CD14-positive monocyte (primary cell): ENCODE measurements at regions not wholly inside any gene's neighbourhood (a gene's known extent, or its start where the extent isn't known, plus 50 kb on each side); places are given as distances from the start of the nearest gene placed in this dataset.
"Not testable (repeated sequence)": the region's sequence is repeated elsewhere in the genome, so short reads cannot be mapped to it uniquely, and the experiment has no call there.

Experiments
- DNase-seq, 3 donors: peaks; one replicate each; pipeline ENCODE4 v3.0.0-alpha.2; 2011 to 2022
- H2AFZ ChIP-seq: 2 replicates; pipeline ENCODE4 v1.6.0; 2012; ENCODE audit warnings: mild to moderate bottlenecking, low read depth, low read length, inconsistent platforms; ENCODE audit not compliant: insufficient read depth, poor library complexity, severe bottlenecking
- H3K27ac ChIP-seq, 2 donors: 1 replicate in 1 of 2; 2 replicates in 1 of 2; pipeline ENCODE4 v1.5.1; 2012 to 2013; ENCODE audit warnings: low read length in 2 of 2, control low read depth in 1 of 2, inconsistent platforms in 1 of 2, low read depth in 1 of 2, mild to moderate bottlenecking in 1 of 2
- H3K27me3 ChIP-seq, 2 donors: one replicate each; pipeline versions ENCODE4 v1.6.0 to v1.6.1; 2011 to 2013; ENCODE audit warnings: low read length in 2 of 2; ENCODE audit not compliant: control insufficient read depth in 2 of 2, insufficient read depth in 2 of 2
- H3K36me3 ChIP-seq, 2 donors: replicated peaks in 1 of 2; 1 replicate in 1 of 2; 2 replicates in 1 of 2; pipeline versions ENCODE4 v1.5.1 to v1.6.1; 2012 to 2013; ENCODE audit warnings: low read length in 2 of 2, control low read depth in 1 of 2, inconsistent platforms in 1 of 2, mild to moderate bottlenecking in 1 of 2; ENCODE audit not compliant: insufficient read depth in 2 of 2, control insufficient read depth in 1 of 2
- H3K4me1 ChIP-seq, 2 donors: 1 replicate in 1 of 2; 2 replicates in 1 of 2; pipeline versions ENCODE4 v1.5.1 to v1.6.1; 2012 to 2013; ENCODE audit warnings: low read length in 2 of 2, control low read depth in 1 of 2, inconsistent platforms in 1 of 2, mild to moderate bottlenecking in 1 of 2, moderate library complexity in 1 of 2; ENCODE audit not compliant: insufficient read depth in 2 of 2, control insufficient read depth in 1 of 2
- H3K4me2 ChIP-seq: replicated peaks from 2 replicates; pipeline ENCODE3; 2012; ENCODE audit warnings: low read length, moderate library complexity, mild to moderate bottlenecking; ENCODE audit not compliant: poor library complexity, severe bottlenecking; ENCODE audit errors: extremely low read depth
- H3K4me3 ChIP-seq, 3 experiments: fragments of 200-600 bp in 1 of 3; sonication (generic) in 1 of 3; replicated peaks in 1 of 3; 1 replicate in 2 of 3; 2 replicates in 1 of 3; pipeline ENCODE4 v1.5.1; 2011 to 2013; ENCODE audit warnings: low read length in 3 of 3, mild to moderate bottlenecking in 3 of 3, control low read depth in 2 of 3, low read depth in 2 of 3, inconsistent platforms in 1 of 3, moderate library complexity in 1 of 3
- H3K79me2 ChIP-seq: 2 replicates; pipeline ENCODE4 v1.6.0; 2012; ENCODE audit warnings: mild to moderate bottlenecking, control low read depth, inconsistent platforms, low read length, moderate library complexity; ENCODE audit not compliant: insufficient read depth
- H3K9ac ChIP-seq: 2 replicates; pipeline ENCODE4 v1.6.0; 2017; ENCODE audit warnings: low read length, mild to moderate bottlenecking; ENCODE audit not compliant: insufficient read depth, poor library complexity, severe bottlenecking
- H3K9me3 ChIP-seq, 2 donors: replicated peaks in 1 of 2; 1 replicate in 1 of 2; 2 replicates in 1 of 2; pipeline versions ENCODE4 v1.5.1 to v1.6.1; 2012 to 2013; ENCODE audit warnings: low read length in 2 of 2, control low read depth in 1 of 2; ENCODE audit not compliant: control insufficient read depth in 1 of 2, insufficient read depth in 1 of 2
- H4K20me1 ChIP-seq: 2 replicates; pipeline ENCODE4 v1.6.0; 2012; ENCODE audit warnings: mild to moderate bottlenecking, low read length, control low read depth, moderate library complexity; ENCODE audit not compliant: insufficient read depth
- H3K27ac Mint-ChIP-seq, 7 donors: one replicate each; pipeline ENCODE4 v1.8.0; 2020; ENCODE audit warnings: mild to moderate bottlenecking in 7 of 7, mixed read lengths in 7 of 7, moderate library complexity in 6 of 7, inconsistent platforms in 2 of 7
- H3K27me3 Mint-ChIP-seq, 3 donors: one replicate each; pipeline ENCODE4 v1.8.0; 2021 to 2022; ENCODE audit warnings: low read depth in 3 of 3, mild to moderate bottlenecking in 3 of 3, mixed read lengths in 3 of 3, moderate library complexity in 3 of 3, inconsistent platforms in 1 of 3
- H3K36me3 Mint-ChIP-seq, 2 donors: one replicate each; pipeline ENCODE4 v1.8.0; 2020; ENCODE audit warnings: mixed read lengths in 2 of 2, inconsistent platforms in 1 of 2, mild to moderate bottlenecking in 1 of 2
- H3K4me1 Mint-ChIP-seq: one replicate; pipeline ENCODE4 v1.8.0; 2020; ENCODE audit warnings: mild to moderate bottlenecking, mixed read lengths
- H3K4me3 Mint-ChIP-seq, 2 donors: one replicate each; pipeline ENCODE4 v1.8.0; 2020; ENCODE audit warnings: mild to moderate bottlenecking in 2 of 2, mixed read lengths in 2 of 2, moderate library complexity in 1 of 2
- H3K9me3 Mint-ChIP-seq, 7 donors: one replicate each; pipeline ENCODE4 v1.8.0; 2020 to 2022; ENCODE audit warnings: mixed read lengths in 7 of 7, mild to moderate bottlenecking in 6 of 7, moderate library complexity in 6 of 7, inconsistent platforms in 2 of 7
- CTCF ChIP-seq: fragments of 200-600 bp; IDR thresholded peaks from one replicate; pipeline ENCODE4 v1.8.0; 2022; ENCODE audit warnings: antibody characterized with exemption, mild to moderate bottlenecking
- WGBS: methylation state at CpG from one replicate; pipeline ENCODE4 v1.1.5; 2013; ENCODE audit warnings: missing lambda C conversion rate; ENCODE audit not compliant: insufficient coverage; 5-methylcytosine and 5-hydroxymethylcytosine counted together
- intact Hi-C, 2 donors: fragments of 100-400 bp; cut with micrococcal nuclease; formaldehyde crosslinking; loops; one replicate each; pipeline versions ENCODE4 v1.15.0 to v1.15.1; 2023

- no CpG with 5 or more reads among the region's 2 CpGs for WGBS
Observed at GRCh38 chr13:19362946-19363510, 181.4 kb upstream of the TUBA3C start.

GRCh38 chr13:19359697-19360096 is 178.1 kb upstream of the TUBA3C start:
- H3K4me3 Mint-ChIP-seq, intact Hi-C loops, H3K27ac ChIP-seq: not testable (repeated sequence)

More at GRCh38 chr13:19362946-19363510, 181.4 kb upstream of the TUBA3C start:
- Histone ChIP-seq H3K9ac (no peak overlapping the region), H3K36me3 (no peaks in the 10 kb centered on the region), H3K4me1 (no peaks in the 10 kb centered on the region), H3K27ac (no peak overlapping the region), H3K4me2 (no peak overlapping the region), H4K20me1 (no peaks in the 10 kb centered on the region), H3K9me3 (peaks cover 0 to 5% of the 10 kb centered on the region in 2 donors), H3K4me3 (no peak overlapping the region), H3K27me3 (no peaks in the 10 kb centered on the region), H2AFZ (no peak overlapping the region), H3K79me2 (no peaks in the 10 kb centered on the region)
- DNase-seq, result no peak
- Mint-ChIP-seq H3K36me3 (no peaks in the 10 kb centered on the region), H3K4me1 (no peaks in the 10 kb centered on the region), H3K9me3 (peaks cover 3 to 26% (median 13%) of the 10 kb centered on the region in 7 donors), H3K27ac (no peak overlapping the region), H3K27me3 (peaks cover 0 to 3% (median 1%) of the 10 kb centered on the region in 3 donors), H3K4me3 (no peak overlapping the region)
- intact Hi-C loops, result no loop called here
- no peak for TF ChIP-seq CTCF

More at GRCh38 chr13:19359697-19360096, 178.1 kb upstream of the TUBA3C start:
- H3K36me3 Mint-ChIP-seq, H3K4me3 ChIP-seq, DNase-seq, H4K20me1 ChIP-seq, H3K4me1 ChIP-seq, H2AFZ ChIP-seq, H3K4me2 ChIP-seq, H3K4me1 Mint-ChIP-seq, H3K27ac Mint-ChIP-seq, H3K36me3 ChIP-seq, H3K9ac ChIP-seq, H3K79me2 ChIP-seq, H3K27me3 ChIP-seq, H3K27me3 Mint-ChIP-seq: not testable (repeated sequence)
- peaks cover 0 to 16% of the 10 kb centered on the region in 2 donors for H3K9me3 ChIP-seq
- peaks cover 5 to 35% (median 25%) of the 10 kb centered on the region in 7 donors for H3K9me3 Mint-ChIP-seq
- no CpG with 5 or more reads among the region's 2 CpGs for WGBS
